ENCODE measurements at regions not wholly inside any gene's neighbourhood (a gene's known extent, or its start where the extent isn't known, plus 50 kb on each side); places are given as distances from the start of the nearest gene placed in this dataset.

DNA sequence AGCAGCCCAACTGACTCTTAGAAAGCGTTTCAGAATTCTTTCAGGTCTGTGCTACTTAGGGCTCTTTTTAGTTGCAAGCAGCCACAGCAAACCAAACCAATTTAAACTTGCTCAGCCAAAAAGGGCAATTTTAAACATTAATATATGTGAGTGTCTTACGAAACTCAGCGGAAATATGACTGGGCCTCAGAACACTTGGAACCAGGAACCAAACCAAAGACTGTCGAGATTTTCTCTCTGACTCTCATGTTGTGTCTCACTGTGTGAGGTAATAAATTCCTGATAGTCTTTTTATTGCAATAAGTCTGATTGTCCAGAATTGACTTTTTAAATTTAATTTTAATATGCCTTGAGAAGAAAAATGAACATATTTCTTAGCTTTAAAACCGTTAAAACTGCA, 122.3 kb downstream of the SYF2 start:
- TF ChIP-seq TAF1 (IDR thresholded peaks at IDR 0.05; ENCODE audit: low read depth, low read length) (0 out of 2 replicates have a peak, but pooled peaks have one; percentile 11), POLR2A (IDR thresholded peaks at IDR 0.05; ENCODE audit: low read depth, low read length) (no peak), POLR2AphosphoS5 (IDR thresholded peaks at IDR 0.05; ENCODE audit: low read depth, low read length) (no peak), PAX5 (IDR thresholded peaks at IDR 0.05; ENCODE audit: insufficient read depth, low read length, severe bottlenecking) (no peak)
